RCC 7860 (cell line): ENCODE measurements at regions not wholly inside any gene's neighbourhood (a gene's known extent, or its start where the extent isn't known, plus 50 kb on each side); places are given as distances from the start of the nearest gene placed in this dataset.
"Not testable (repeated sequence)": the region's sequence is repeated elsewhere in the genome, so short reads cannot be mapped to it uniquely, and the experiment has no call there.

ENCODE experiments used
- DNase-seq: peaks from one replicate; pipeline ENCODE4 v3.0.0-alpha.2; 2015; ENCODE audit warnings: low spot score
- FAIRE-seq: peaks from 2 replicates; lab custom pipeline; 2012; peaks lifted over from hg19 to GRCh38; lab: Jason Lieb, UNC

- no peak for FAIRE-seq
- DNase-seq: no peak
These were observed 179.6 kb upstream of the EDNRB start for GRCh38 chr13:78098249-78098648.

- DNase-seq (no peak), FAIRE-seq (no peak)
These were observed 177.6 kb upstream of the EDNRB start for GRCh38 chr13:78096221-78096620.

- FAIRE-seq (no peak), DNase-seq (no peak)
These were observed 169.5 kb upstream of the EDNRB start for GRCh38 chr13:78087966-78088678.

GRCh38 chr13:78085434-78086225, 167.0 kb upstream of the EDNRB start:
- DNase-seq (no peak), FAIRE-seq (no peak)

GRCh38 chr13:78084401-78084800, 165.8 kb upstream of the EDNRB start:
- FAIRE-seq (no peak), DNase-seq (no peak)

- no peak for DNase-seq
- FAIRE-seq: no peak
These were observed 159.5 kb upstream of the EDNRB start for GRCh38 chr13:78078168-78078567.

- FAIRE-seq (no peak), DNase-seq (no peak)
These were observed 148.7 kb upstream of the EDNRB start for GRCh38 chr13:78067290-78067689.

GRCh38 chr13:78065141-78065540, 146.5 kb upstream of the EDNRB start:
- FAIRE-seq (no peak), DNase-seq (no peak)

- no peak for DNase-seq
- no peak for FAIRE-seq
These were observed 143.2 kb upstream of the EDNRB start for GRCh38 chr13:78061806-78062205.

GRCh38 chr13:78060966-78061365, 142.3 kb upstream of the EDNRB start:
- DNase-seq (no peak), FAIRE-seq (no peak)

- FAIRE-seq: not testable (repeated sequence)
These were observed 138.2 kb upstream of the EDNRB start for GRCh38 chr13:78056865-78057264.

GRCh38 chr13:78054157-78054556, 135.5 kb upstream of the EDNRB start:
- FAIRE-seq (no peak), DNase-seq (no peak)

More at GRCh38 chr13:78056865-78057264, 138.2 kb upstream of the EDNRB start:
- DNase-seq: not testable (repeated sequence)

GRCh38 chr13:78047151-78047550, 128.5 kb upstream of the EDNRB start:
- no peak for FAIRE-seq
- DNase-seq: no peak

- DNase-seq: no peak
- FAIRE-seq: no peak
These were observed 127.7 kb upstream of the EDNRB start for GRCh38 chr13:78046331-78046730.

GRCh38 chr13:78045916-78046315, 127.3 kb upstream of the EDNRB start:
- DNase-seq: no peak
- FAIRE-seq: no peak

- FAIRE-seq, DNase-seq: not testable (repeated sequence)
These were observed 122.7 kb upstream of the EDNRB start for GRCh38 chr13:78041366-78041765.

- FAIRE-seq (no peak), DNase-seq (no peak)
These were observed 121.7 kb upstream of the EDNRB start for GRCh38 chr13:78040205-78040830.

- DNase-seq: no peak
- no peak for FAIRE-seq
These were observed 118.2 kb upstream of the EDNRB start for GRCh38 chr13:78036841-78037240.

GRCh38 chr13:78035500-78035899, 116.9 kb upstream of the EDNRB start:
- no peak for DNase-seq
- no peak for FAIRE-seq

GRCh38 chr13:78033509-78033908, 114.9 kb upstream of the EDNRB start:
- no peak for FAIRE-seq
- DNase-seq: no peak

- FAIRE-seq (no peak), DNase-seq (no peak)
These were observed 113.5 kb upstream of the EDNRB start for GRCh38 chr13:78032132-78032531.
